GM23338 (cell line): ENCODE measurements at regions not wholly inside any gene's neighbourhood (a gene's known extent, or its start where the extent isn't known, plus 50 kb on each side); places are given as distances from the start of the nearest gene placed in this dataset.

Experiments used
- ATAC-seq: fragments of 200-7000 bp; cut with Tn5 transposase; 3 replicates; pipeline ENCODE4 v1.9.1; 2020
- DNase-seq: peaks from one replicate; pipeline ENCODE4 v3.0.0-alpha.2; 2015; ENCODE audit warnings: low spot score
- H2AFZ ChIP-seq: fragments of 200-600 bp; sonication (generic); 2 replicates; pipeline ENCODE4 v1.8.0; 2016; ENCODE audit warnings: antibody characterized with exemption, mild to moderate bottlenecking, moderate library complexity
- H3F3A ChIP-seq: fragments of 200-600 bp; sonication (generic); replicated peaks from 2 replicates; pipeline ENCODE4 v1.8.0; 2017; ENCODE audit warnings: antibody characterized with exemption, mixed run types, low read depth
- H3K27ac ChIP-seq: fragments of 200-600 bp; sonication (generic); 2 replicates; pipeline ENCODE4 v1.6.1; 2016; ENCODE audit warnings: low read depth
- H3K27me3 ChIP-seq: fragments of 200-600 bp; sonication (generic); 2 replicates; pipeline ENCODE4 v1.8.0; 2016; ENCODE audit warnings: mild to moderate bottlenecking, mixed run types, moderate library complexity; ENCODE audit not compliant: insufficient read depth
- H3K36me3 ChIP-seq: fragments of 200-600 bp; sonication (generic); 2 replicates; pipeline ENCODE4 v1.8.0; 2016; ENCODE audit warnings: mild to moderate bottlenecking; ENCODE audit not compliant: insufficient read depth
- H3K4me1 ChIP-seq: fragments of 200-600 bp; sonication (generic); 2 replicates; pipeline ENCODE4 v1.8.0; 2016; ENCODE audit warnings: mild to moderate bottlenecking, moderate library complexity; ENCODE audit not compliant: insufficient read depth
- H3K4me2 ChIP-seq: fragments of 200-600 bp; sonication (generic); 2 replicates; pipeline ENCODE4 v1.7.1; 2017; ENCODE audit warnings: mixed run types
- H3K4me3 ChIP-seq: fragments of 200-600 bp; sonication (generic); 2 replicates; pipeline ENCODE4 v1.6.1; 2016; ENCODE audit warnings: mixed run types
- H3K79me2 ChIP-seq: fragments of 200-600 bp; sonication (generic); replicated peaks from 2 replicates; pipeline ENCODE4 v1.8.0; 2017; ENCODE audit warnings: mild to moderate bottlenecking; ENCODE audit not compliant: insufficient read depth
- H3K9me2 ChIP-seq: fragments of 200-600 bp; sonication (generic); 2 replicates; pipeline ENCODE4 v1.8.0; 2017; ENCODE audit not compliant: insufficient read depth
- H4K20me1 ChIP-seq: fragments of 200-600 bp; sonication (generic); replicated peaks from 2 replicates; pipeline ENCODE4 v1.8.0; 2017; ENCODE audit warnings: mild to moderate bottlenecking; ENCODE audit not compliant: insufficient read depth
- H3K27ac Mint-ChIP-seq: 2 replicates; pipeline ENCODE4 v1.8.0; 2020; ENCODE audit warnings: inconsistent platforms, mild to moderate bottlenecking, moderate library complexity, mixed read lengths
- H3K27me3 Mint-ChIP-seq: 3 replicates; pipeline ENCODE4 v1.8.0; 2022; ENCODE audit warnings: low read depth, mild to moderate bottlenecking, moderate library complexity, mixed read lengths, inconsistent platforms; ENCODE audit not compliant: insufficient read depth, poor library complexity
- H3K36me3 Mint-ChIP-seq: 3 replicates; pipeline ENCODE4 v1.8.0; 2021; ENCODE audit warnings: low read depth, mild to moderate bottlenecking, inconsistent platforms, moderate library complexity, mixed read lengths
- H3K4me1 Mint-ChIP-seq: 3 replicates; pipeline ENCODE4 v1.8.0; 2020; ENCODE audit warnings: mild to moderate bottlenecking, inconsistent platforms, mixed read lengths
- H3K4me3 Mint-ChIP-seq: 3 replicates; pipeline ENCODE4 v1.8.0; 2021; ENCODE audit warnings: moderate library complexity, mild to moderate bottlenecking, inconsistent platforms, mixed read lengths
- H3K9me3 Mint-ChIP-seq: 3 replicates; pipeline ENCODE4 v1.8.0; 2020; ENCODE audit warnings: moderate library complexity, mild to moderate bottlenecking, inconsistent platforms, mixed read lengths
- ETS1 ChIP-seq: IDR thresholded peaks from 2 replicates; pipeline ENCODE4 v1.6.1; 2016; ENCODE audit warnings: antibody characterized with exemption
- EZH2phosphoT487 ChIP-seq: fragments of 200-600 bp; sonication (generic); IDR thresholded peaks from one replicate; pipeline ENCODE4 v1.8.1; 2018; ENCODE audit warnings: antibody characterized with exemption; ENCODE audit not compliant: unreplicated experiment
- POLR2AphosphoS5 ChIP-seq: IDR thresholded peaks from 2 replicates; pipeline ENCODE4 v1.6.1; 2016; ENCODE audit warnings: antibody characterized with exemption, low read depth
- ZNF114 ChIP-seq: fragments of 250-450 bp; sonication (Bioruptor Pico); IDR thresholded peaks from 2 replicates; pipeline ENCODE4 v1.5.0; 2020; ENCODE audit warnings: mild to moderate bottlenecking, moderate library complexity
- ZNF331 ChIP-seq: fragments of 250-450 bp; sonication (Bioruptor Pico); IDR thresholded peaks from 2 replicates; pipeline ENCODE4 v1.5.0; 2020; ENCODE audit warnings: low read depth, mild to moderate bottlenecking, moderate library complexity
- ZNF462 ChIP-seq: fragments of 250-450 bp; sonication (Bioruptor Pico); IDR thresholded peaks from 2 replicates; pipeline ENCODE4 v1.5.0; 2020; ENCODE audit warnings: mild to moderate bottlenecking, moderate library complexity
- TF ChIP-seq, protein P1 (sequence below): IDR thresholded peaks from one replicate; pipeline ENCODE4 v1.6.1; 2018; ENCODE audit warnings: antibody characterized with exemption; ENCODE audit not compliant: unreplicated experiment

DNA sequence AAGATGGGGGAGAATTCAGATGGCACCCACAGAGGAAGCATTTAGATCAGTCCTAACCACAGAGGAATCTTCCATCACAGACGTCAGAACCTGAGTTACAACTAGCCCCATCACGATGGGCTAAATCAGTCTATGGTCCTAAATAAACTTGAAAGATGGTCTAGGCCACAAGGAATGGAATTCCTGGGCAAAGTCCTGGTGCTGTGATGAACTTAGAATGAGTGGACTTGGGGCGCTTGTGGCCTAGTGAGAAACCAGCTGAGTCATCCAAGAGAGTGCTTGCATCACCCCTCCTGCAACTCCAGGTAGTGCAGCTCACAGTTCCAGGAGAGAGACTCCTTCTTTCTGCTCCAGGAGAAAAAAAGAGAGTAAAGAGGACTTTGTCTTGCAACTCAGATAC is 722.9 kb upstream of the RGMB start:
- no peak overlapping the region for H3K27ac Mint-ChIP-seq
- H3K27me3 Mint-ChIP-seq, result no peaks in the 10 kb centered on the region
- ATAC-seq, result no peak
- Histone ChIP-seq H3K4me3 (no peak overlapping the region), H3K4me2 (no peak overlapping the region), H3K36me3 (no peaks in the 10 kb centered on the region), H3K4me1 (no peaks in the 10 kb centered on the region), H3K27me3 (no peaks in the 10 kb centered on the region), H3K9me2 (peaks cover 5% of the 10 kb centered on the region; the same call in 1 of the 2 replicates), H4K20me1 (no peaks in the 10 kb centered on the region; the same call in 1 of the 2 replicates), H3K79me2 (no peaks in the 10 kb centered on the region), H3F3A (no peaks in the 10 kb centered on the region), H2AFZ (no peak overlapping the region; the same call in 1 of the 2 replicates), H3K27ac (no peak overlapping the region)
- peaks cover 6% of the 10 kb centered on the region; the same call in 2 of the 3 replicates for H3K9me3 Mint-ChIP-seq
- no peaks in the 10 kb centered on the region for H3K4me1 Mint-ChIP-seq
- TF ChIP-seq, protein P1, sequence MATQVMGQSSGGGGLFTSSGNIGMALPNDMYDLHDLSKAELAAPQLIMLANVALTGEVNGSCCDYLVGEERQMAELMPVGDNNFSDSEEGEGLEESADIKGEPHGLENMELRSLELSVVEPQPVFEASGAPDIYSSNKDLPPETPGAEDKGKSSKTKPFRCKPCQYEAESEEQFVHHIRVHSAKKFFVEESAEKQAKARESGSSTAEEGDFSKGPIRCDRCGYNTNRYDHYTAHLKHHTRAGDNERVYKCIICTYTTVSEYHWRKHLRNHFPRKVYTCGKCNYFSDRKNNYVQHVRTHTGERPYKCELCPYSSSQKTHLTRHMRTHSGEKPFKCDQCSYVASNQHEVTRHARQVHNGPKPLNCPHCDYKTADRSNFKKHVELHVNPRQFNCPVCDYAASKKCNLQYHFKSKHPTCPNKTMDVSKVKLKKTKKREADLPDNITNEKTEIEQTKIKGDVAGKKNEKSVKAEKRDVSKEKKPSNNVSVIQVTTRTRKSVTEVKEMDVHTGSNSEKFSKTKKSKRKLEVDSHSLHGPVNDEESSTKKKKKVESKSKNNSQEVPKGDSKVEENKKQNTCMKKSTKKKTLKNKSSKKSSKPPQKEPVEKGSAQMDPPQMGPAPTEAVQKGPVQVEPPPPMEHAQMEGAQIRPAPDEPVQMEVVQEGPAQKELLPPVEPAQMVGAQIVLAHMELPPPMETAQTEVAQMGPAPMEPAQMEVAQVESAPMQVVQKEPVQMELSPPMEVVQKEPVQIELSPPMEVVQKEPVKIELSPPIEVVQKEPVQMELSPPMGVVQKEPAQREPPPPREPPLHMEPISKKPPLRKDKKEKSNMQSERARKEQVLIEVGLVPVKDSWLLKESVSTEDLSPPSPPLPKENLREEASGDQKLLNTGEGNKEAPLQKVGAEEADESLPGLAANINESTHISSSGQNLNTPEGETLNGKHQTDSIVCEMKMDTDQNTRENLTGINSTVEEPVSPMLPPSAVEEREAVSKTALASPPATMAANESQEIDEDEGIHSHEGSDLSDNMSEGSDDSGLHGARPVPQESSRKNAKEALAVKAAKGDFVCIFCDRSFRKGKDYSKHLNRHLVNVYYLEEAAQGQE, result no peak
- TF ChIP-seq ZNF462 (CRISPR knock-in tag) (no peak), ZNF114 (CRISPR knock-in tag) (no peak), ZNF331 (CRISPR knock-in tag) (no peak), ETS1 (no peak), POLR2AphosphoS5 (no peak), EZH2phosphoT487 (no peak)
- H3K36me3 Mint-ChIP-seq, result no peaks in the 10 kb centered on the region; the same call in 2 of the 3 replicates
- DNase-seq, result no peak
- H3K4me3 Mint-ChIP-seq, result no peak overlapping the region
